H9 (cell line): ENCODE measurements at regions not wholly inside any gene's neighbourhood (a gene's known extent, or its start where the extent isn't known, plus 50 kb on each side); places are given as distances from the start of the nearest gene placed in this dataset.

ENCODE experiments used
- DNase-seq: peaks from one replicate; pipeline ENCODE4 v3.0.0-alpha.2; 2017
- H2AFZ ChIP-seq: one replicate; pipeline ENCODE4 v1.6.1; 2013; ENCODE audit warnings: mild to moderate bottlenecking, low read length, control low read depth, moderate library complexity
- H2AK5ac ChIP-seq: 2 replicates; pipeline ENCODE4 v1.6.1; 2013; ENCODE audit warnings: low read length, control low read depth, mixed read lengths; ENCODE audit not compliant: insufficient read length
- H2BK120ac ChIP-seq: one replicate; pipeline ENCODE4 v1.6.1; 2013; ENCODE audit warnings: low read depth, mild to moderate bottlenecking, low read length, control low read depth, inconsistent platforms; ENCODE audit not compliant: poor library complexity, severe bottlenecking
- H2BK12ac ChIP-seq: 2 replicates; pipeline ENCODE4 v1.6.1; 2013; ENCODE audit warnings: low read length, control low read depth, mixed read lengths, low read depth; ENCODE audit not compliant: insufficient read length
- H2BK15ac ChIP-seq: 2 replicates; pipeline ENCODE4 v1.6.1; 2013; ENCODE audit warnings: low read depth, low read length, control low read depth
- H2BK20ac ChIP-seq: one replicate; pipeline ENCODE4 v1.6.1; 2013; ENCODE audit warnings: low read depth, mild to moderate bottlenecking, low read length, control low read depth, inconsistent platforms; ENCODE audit not compliant: poor library complexity, severe bottlenecking
- H2BK5ac ChIP-seq: 2 replicates; pipeline ENCODE4 v1.6.1; 2013; ENCODE audit warnings: low read length, control low read depth, mixed read lengths; ENCODE audit not compliant: insufficient read length
- H3K14ac ChIP-seq: 2 replicates; pipeline ENCODE4 v1.6.1; 2013; ENCODE audit warnings: low read length, control low read depth; ENCODE audit not compliant: insufficient read depth
- H3K18ac ChIP-seq: 2 replicates; pipeline ENCODE4 v1.6.1; 2013; ENCODE audit warnings: low read depth, mild to moderate bottlenecking, mixed read lengths, low read length, control low read depth; ENCODE audit not compliant: insufficient read length
- H3K23ac ChIP-seq: 2 replicates; pipeline ENCODE4 v1.6.1; 2013; ENCODE audit warnings: low read length, control low read depth, mixed read lengths, low read depth; ENCODE audit not compliant: insufficient read length
- H3K23me2 ChIP-seq: 2 replicates; pipeline ENCODE4 v1.6.1; 2013; ENCODE audit warnings: low read depth, mild to moderate bottlenecking, mixed read lengths, low read length, control low read depth; ENCODE audit not compliant: insufficient read length, poor library complexity, severe bottlenecking
- H3K27ac ChIP-seq: 2 replicates; pipeline ENCODE4 v1.5.1; 2013; ENCODE audit warnings: low read length, control low read depth, mixed read lengths, low read depth; ENCODE audit not compliant: insufficient read length
- H3K27me3 ChIP-seq: 2 replicates; pipeline ENCODE4 v1.6.1; 2013; ENCODE audit warnings: low read length, control low read depth, inconsistent platforms; ENCODE audit not compliant: insufficient read depth
- H3K4ac ChIP-seq: 2 replicates; pipeline ENCODE4 v1.6.1; 2013; ENCODE audit warnings: low read depth, mild to moderate bottlenecking, control low read depth, inconsistent platforms, low read length, moderate library complexity
- H3K4me1 ChIP-seq: 2 replicates; pipeline ENCODE4 v1.6.1; 2013; ENCODE audit warnings: low read length, control low read depth, inconsistent platforms; ENCODE audit not compliant: insufficient read depth
- H3K4me2 ChIP-seq: 2 replicates; pipeline ENCODE4 v1.6.1; 2013; ENCODE audit warnings: low read length, control low read depth, mixed read lengths; ENCODE audit not compliant: insufficient read length, insufficient read depth
- H3K56ac ChIP-seq: 2 replicates; pipeline ENCODE4 v1.6.1; 2013; ENCODE audit warnings: low read depth, mild to moderate bottlenecking, mixed read lengths, low read length, control low read depth; ENCODE audit not compliant: insufficient read length
- H3K79me1 ChIP-seq: 2 replicates; pipeline ENCODE4 v1.6.1; 2013; ENCODE audit warnings: low read depth, mild to moderate bottlenecking, moderate library complexity, low read length, control low read depth, inconsistent platforms; ENCODE audit not compliant: insufficient read depth, poor library complexity, severe bottlenecking
- H3K79me2 ChIP-seq: 2 replicates; pipeline ENCODE4 v1.6.1; 2013; ENCODE audit warnings: low read length, control low read depth, inconsistent platforms; ENCODE audit not compliant: insufficient read depth
- H3K9ac ChIP-seq: 2 replicates; pipeline ENCODE4 v1.6.1; 2013; ENCODE audit warnings: low read length, control low read depth, mixed read lengths; ENCODE audit not compliant: insufficient read length; ENCODE audit errors: extremely low read depth
- H3K9me3 ChIP-seq: one replicate; pipeline ENCODE4 v1.6.1; 2013; ENCODE audit warnings: low read depth, low read length, inconsistent platforms; ENCODE audit not compliant: control insufficient read depth
- H3T11ph ChIP-seq: one replicate; pipeline ENCODE4 v1.6.1; 2013; ENCODE audit warnings: mild to moderate bottlenecking, low read length, control low read depth, inconsistent platforms
- H4K20me1 ChIP-seq: one replicate; pipeline ENCODE4 v1.6.1; 2013; ENCODE audit not compliant: control insufficient read depth, insufficient read length, insufficient read depth
- H4K5ac ChIP-seq: 2 replicates; pipeline ENCODE4 v1.6.1; 2013; ENCODE audit warnings: low read depth, mild to moderate bottlenecking, mixed read lengths, low read length, control low read depth; ENCODE audit not compliant: insufficient read length
- H4K8ac ChIP-seq: replicated peaks from 2 replicates; pipeline ENCODE4 v1.6.1; 2013; ENCODE audit warnings: low read length, control low read depth, mixed read lengths, low read depth; ENCODE audit not compliant: insufficient read length
- H4K91ac ChIP-seq: 2 replicates; pipeline ENCODE4 v1.6.1; 2013; ENCODE audit warnings: low read depth, mild to moderate bottlenecking, moderate library complexity, mixed read lengths, low read length, control low read depth; ENCODE audit not compliant: insufficient read length
- H3K27ac Mint-ChIP-seq, 3 experiments: 2 replicates in 2 of 3; 3 replicates in 1 of 3; pipeline ENCODE4 v1.8.0; 2020 to 2021; ENCODE audit warnings: mixed read lengths in 3 of 3, mild to moderate bottlenecking in 1 of 3, moderate library complexity in 1 of 3
- H3K27me3 Mint-ChIP-seq: 2 replicates; pipeline ENCODE4 v1.8.0; 2021; ENCODE audit warnings: low read depth, mild to moderate bottlenecking, moderate library complexity, mixed read lengths
- H3K36me3 Mint-ChIP-seq, 3 experiments: 2 replicates in 2 of 3; 3 replicates in 1 of 3; pipeline ENCODE4 v1.8.0; 2020 to 2021; ENCODE audit warnings: low read depth in 3 of 3, mixed read lengths in 3 of 3; ENCODE audit not compliant: insufficient read depth in 1 of 3
- H3K4me1 Mint-ChIP-seq, 2 experiments: 2 replicates each; pipeline ENCODE4 v1.8.0; 2020; ENCODE audit warnings: mixed read lengths in 2 of 2
- H3K4me3 Mint-ChIP-seq, 2 experiments: 2 replicates in 1 of 2; 3 replicates in 1 of 2; pipeline ENCODE4 v1.8.0; 2020 to 2021; ENCODE audit warnings: mild to moderate bottlenecking in 2 of 2, mixed read lengths in 2 of 2, moderate library complexity in 1 of 2
- H3K9me3 Mint-ChIP-seq, 2 experiments: 2 replicates in 1 of 2; 3 replicates in 1 of 2; pipeline ENCODE4 v1.8.0; 2020; ENCODE audit warnings: mild to moderate bottlenecking in 2 of 2, mixed read lengths in 2 of 2, moderate library complexity in 1 of 2
- CTCF ChIP-seq: fragments of 200-600 bp; sonication (generic); conservative IDR thresholded peaks from 3 replicates; pipeline ENCODE4 v1.8.0; 2021; ENCODE audit warnings: antibody characterized with exemption, mild to moderate bottlenecking
- WGBS: extraction: QIAGEN DNeasy Blood & Tissue Kit; methylation state at CpG from one replicate; pipeline ENCODE4 v1.1.7; 2013; ENCODE audit warnings: missing lambda C conversion rate, low lambda C conversion rate, mixed read lengths; ENCODE audit not compliant: insufficient read length; ENCODE audit errors: extremely low coverage; 5-methylcytosine and 5-hydroxymethylcytosine counted together

- Histone ChIP-seq H3K4ac (no peak overlapping the region), H3T11ph (no peak overlapping the region), H2BK120ac (no peak overlapping the region), H2AK5ac (no peak overlapping the region), H2BK5ac (no peak overlapping the region), H3K56ac (no peak overlapping the region), H4K20me1 (no peaks in the 10 kb centered on the region), H3K27me3 (no peaks in the 10 kb centered on the region), H3K18ac (no peak overlapping the region), H2BK15ac (no peak overlapping the region), H4K91ac (no peak overlapping the region), H4K8ac (no peak overlapping the region), H3K79me1 (no peaks in the 10 kb centered on the region), H3K4me1 (no peaks in the 10 kb centered on the region), H2BK12ac (no peak overlapping the region), H3K23me2 (no peaks in the 10 kb centered on the region), H3K9me3 (no peaks in the 10 kb centered on the region), H3K14ac (no peak overlapping the region), H3K27ac (no peak overlapping the region), H2AFZ (no peak overlapping the region), H3K4me2 (no peak overlapping the region), H2BK20ac (no peak overlapping the region), H3K23ac (no peak overlapping the region), H4K5ac (no peak overlapping the region), H3K79me2 (no peaks in the 10 kb centered on the region), H3K9ac (no peak overlapping the region)
- Mint-ChIP-seq H3K4me1 (peaks cover 12 to 21% of the 10 kb centered on the region in 2 experiments), H3K4me3 (no peak overlapping the region), H3K36me3 (no peaks in the 10 kb centered on the region), H3K27me3 (no peaks in the 10 kb centered on the region; the same call in 1 of the 2 replicates), H3K9me3 (no peaks in the 10 kb centered on the region), H3K27ac (no peak overlapping the region)
- TF ChIP-seq CTCF, result no peak
- no CpG with 5 or more reads among the region's 6 CpGs for WGBS
- no peak for DNase-seq
These were observed 261.0 kb downstream of the MFSD1 start for GRCh38 chr3:159062734-159063410.
